Neutrophil (primary cell): ENCODE measurements at regions not wholly inside any gene's neighbourhood (a gene's known extent, or its start where the extent isn't known, plus 50 kb on each side); places are given as distances from the start of the nearest gene placed in this dataset.

Experiments
- H3K27ac ChIP-seq: fragments of 200-600 bp; sonication (generic); 2 replicates; pipeline ENCODE4 v1.5.1; 2016; ENCODE audit warnings: mild to moderate bottlenecking, moderate library complexity
- H3K27me3 ChIP-seq: fragments of 200-600 bp; sonication (generic); 2 replicates; pipeline ENCODE4 v1.6.0; 2016; ENCODE audit warnings: mild to moderate bottlenecking
- H3K36me3 ChIP-seq: fragments of 200-600 bp; sonication (generic); 2 replicates; pipeline ENCODE4 v1.5.1; 2017
- H3K4me1 ChIP-seq, 2 experiments: fragments of 200-600 bp in 1 of 2; sonication (generic) in 1 of 2; 1 replicate in 1 of 2; 2 replicates in 1 of 2; pipeline versions ENCODE4 v1.5.1 to v1.6.1; 2013 to 2016; ENCODE audit warnings: low read depth in 1 of 2, low read length in 1 of 2, mild to moderate bottlenecking in 1 of 2, moderate library complexity in 1 of 2; ENCODE audit not compliant: control insufficient read depth in 1 of 2, insufficient read depth in 1 of 2
- H3K4me3 ChIP-seq, 2 experiments: fragments of 200-600 bp in 1 of 2; sonication (generic) in 1 of 2; 1 replicate in 1 of 2; 2 replicates in 1 of 2; pipeline ENCODE4 v1.5.1; 2013 to 2016; ENCODE audit warnings: low read depth in 1 of 2, low read length in 1 of 2, mild to moderate bottlenecking in 1 of 2, moderate library complexity in 1 of 2
- H3K9me3 ChIP-seq: fragments of 200-600 bp; sonication (generic); 2 replicates; pipeline ENCODE4 v1.5.1; 2016
- TF ChIP-seq, protein P1 (sequence below): fragments of 200-600 bp; sonication (generic); IDR thresholded peaks from 2 replicates; pipeline ENCODE4 v1.5.1; 2016; ENCODE audit warnings: antibody characterized with exemption

DNA sequence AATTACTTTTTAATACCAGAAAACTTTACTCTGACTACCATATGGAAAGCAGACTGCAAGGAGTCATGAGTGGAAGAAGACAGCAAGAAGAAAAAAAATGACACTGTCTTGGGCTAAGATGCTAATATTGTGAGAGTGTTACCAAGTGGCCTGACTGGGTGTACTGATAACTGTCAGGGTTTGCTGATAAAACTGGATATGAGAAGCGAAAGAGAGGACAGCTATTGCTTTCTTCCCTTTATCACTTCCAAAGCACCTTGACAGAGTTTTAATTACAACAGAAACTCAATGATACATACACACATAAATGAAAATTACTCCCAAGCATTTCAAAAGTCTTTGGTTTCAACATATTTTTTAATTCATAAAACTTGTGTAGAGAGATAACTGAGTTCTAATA lies 368.5 kb downstream of the ZEB2 start:
- H3K4me1 ChIP-seq = peaks cover 10 to 17% of the 10 kb centered on the region in 2 experiments
- no peak overlapping the region for H3K27ac ChIP-seq
- no peaks in the 10 kb centered on the region for H3K36me3 ChIP-seq
- no peaks in the 10 kb centered on the region for H3K9me3 ChIP-seq
- TF ChIP-seq, protein P1, sequence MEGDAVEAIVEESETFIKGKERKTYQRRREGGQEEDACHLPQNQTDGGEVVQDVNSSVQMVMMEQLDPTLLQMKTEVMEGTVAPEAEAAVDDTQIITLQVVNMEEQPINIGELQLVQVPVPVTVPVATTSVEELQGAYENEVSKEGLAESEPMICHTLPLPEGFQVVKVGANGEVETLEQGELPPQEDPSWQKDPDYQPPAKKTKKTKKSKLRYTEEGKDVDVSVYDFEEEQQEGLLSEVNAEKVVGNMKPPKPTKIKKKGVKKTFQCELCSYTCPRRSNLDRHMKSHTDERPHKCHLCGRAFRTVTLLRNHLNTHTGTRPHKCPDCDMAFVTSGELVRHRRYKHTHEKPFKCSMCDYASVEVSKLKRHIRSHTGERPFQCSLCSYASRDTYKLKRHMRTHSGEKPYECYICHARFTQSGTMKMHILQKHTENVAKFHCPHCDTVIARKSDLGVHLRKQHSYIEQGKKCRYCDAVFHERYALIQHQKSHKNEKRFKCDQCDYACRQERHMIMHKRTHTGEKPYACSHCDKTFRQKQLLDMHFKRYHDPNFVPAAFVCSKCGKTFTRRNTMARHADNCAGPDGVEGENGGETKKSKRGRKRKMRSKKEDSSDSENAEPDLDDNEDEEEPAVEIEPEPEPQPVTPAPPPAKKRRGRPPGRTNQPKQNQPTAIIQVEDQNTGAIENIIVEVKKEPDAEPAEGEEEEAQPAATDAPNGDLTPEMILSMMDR = no peak
- no peaks in the 10 kb centered on the region for H3K27me3 ChIP-seq
- H3K4me3 ChIP-seq = no peak overlapping the region

DNA sequence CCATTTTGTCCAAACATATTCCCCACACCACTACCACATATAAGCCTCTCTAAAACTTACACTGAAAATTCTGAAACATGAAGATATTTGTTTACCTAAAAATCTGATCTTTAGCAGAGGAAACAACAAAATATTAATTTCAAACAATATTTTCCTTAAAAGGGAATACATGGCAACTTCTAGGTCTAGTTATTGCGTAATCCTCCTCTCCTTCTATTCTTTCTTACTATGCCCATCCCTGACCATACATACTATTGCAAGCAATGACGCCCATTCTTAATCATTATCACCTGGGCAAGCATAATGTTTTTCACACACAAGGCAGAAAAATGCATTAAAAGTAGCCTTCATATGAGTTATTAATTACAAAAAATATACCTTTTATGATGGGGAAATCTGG lies 372.6 kb downstream of the ZEB2 start:
- Histone ChIP-seq H3K27me3 (no peaks in the 10 kb centered on the region), H3K9me3 (no peaks in the 10 kb centered on the region), H3K36me3 (no peaks in the 10 kb centered on the region), H3K4me3 (no peak overlapping the region), H3K27ac (no peak overlapping the region), H3K4me1 (peaks cover 5 to 7% of the 10 kb centered on the region in 2 experiments)
- TF ChIP-seq, protein P1 = no peak

GRCh38 chr2:144146876-144147275 lies 373.0 kb downstream of the ZEB2 start:
- H3K9me3 ChIP-seq = no peaks in the 10 kb centered on the region
- peaks cover 5 to 7% of the 10 kb centered on the region in 2 experiments for H3K4me1 ChIP-seq
- no peak overlapping the region for H3K27ac ChIP-seq
- H3K36me3 ChIP-seq = no peaks in the 10 kb centered on the region
- no peak overlapping the region for H3K4me3 ChIP-seq
- no peaks in the 10 kb centered on the region for H3K27me3 ChIP-seq
- TF ChIP-seq, protein P1 = no peak

DNA sequence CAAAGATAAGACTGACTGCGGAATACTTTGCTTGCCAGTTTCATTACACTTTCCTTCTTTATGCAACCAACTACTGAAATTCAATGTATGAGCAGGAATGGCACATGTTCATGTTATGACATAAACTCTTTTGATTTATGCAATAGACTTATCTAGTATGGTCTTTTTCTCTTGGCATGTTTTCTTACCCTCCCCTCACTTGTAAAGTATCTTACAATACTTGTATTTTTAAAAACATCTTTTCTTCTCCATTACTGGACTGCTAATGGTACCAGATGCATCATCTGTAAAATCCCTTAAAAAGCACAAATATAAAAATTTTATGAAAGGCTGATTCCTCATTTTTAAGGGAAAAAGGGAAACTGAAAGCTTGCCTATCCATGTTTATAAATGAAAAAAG lies 373.8 kb downstream of the ZEB2 start:
- TF ChIP-seq, protein P1 = no peak

GRCh38 chr2:144143294-144144151 lies 376.4 kb downstream of the ZEB2 start:
- H3K4me3 ChIP-seq = no peak overlapping the region
- TF ChIP-seq, protein P1 = no peak
- H3K27me3 ChIP-seq = no peaks in the 10 kb centered on the region
- H3K36me3 ChIP-seq = no peaks in the 10 kb centered on the region
- peaks cover 5 to 16% of the 10 kb centered on the region in 2 experiments for H3K4me1 ChIP-seq
- peak overlapping the region; percentile 71 for H3K27ac ChIP-seq
- no peaks in the 10 kb centered on the region for H3K9me3 ChIP-seq

More for the DNA sequence above, 373.8 kb downstream of the ZEB2 start:
- H3K27me3 ChIP-seq = no peaks in the 10 kb centered on the region
- H3K36me3 ChIP-seq = no peaks in the 10 kb centered on the region
- no peak overlapping the region for H3K4me3 ChIP-seq
- H3K27ac ChIP-seq = no peak overlapping the region
- H3K9me3 ChIP-seq = no peaks in the 10 kb centered on the region
- peaks cover 5 to 7% of the 10 kb centered on the region in 2 experiments for H3K4me1 ChIP-seq
